Mesenchymal stem cell (in vitro differentiated cells and primary cell): ENCODE measurements at regions not wholly inside any gene's neighbourhood (a gene's known extent, or its start where the extent isn't known, plus 50 kb on each side); places are given as distances from the start of the nearest gene placed in this dataset.
A peak's percentile ranks its signal among the peaks of the same experiment; 100 is the strongest.

Experiments
- DNase-seq: peaks from one replicate; pipeline ENCODE4 v3.0.0-alpha.2; 2013
- H2AFZ ChIP-seq: one replicate; pipeline ENCODE4 v1.6.1; 2013; ENCODE audit warnings: low read depth, mild to moderate bottlenecking, control low read depth, inconsistent platforms, low read length, moderate library complexity
- H2AK5ac ChIP-seq: 2 replicates; pipeline ENCODE4 v1.6.1; 2013; ENCODE audit warnings: low read length, moderate library complexity, mild to moderate bottlenecking, inconsistent platforms; ENCODE audit not compliant: severe bottlenecking
- H2BK120ac ChIP-seq: one replicate; pipeline ENCODE4 v1.6.1; 2013; ENCODE audit warnings: low read depth, mild to moderate bottlenecking, inconsistent platforms, low read length, moderate library complexity
- H2BK12ac ChIP-seq, 2 experiments: one replicate each; pipeline ENCODE4 v1.6.1; 2013; ENCODE audit warnings: inconsistent platforms in 2 of 2, low read length in 2 of 2, mild to moderate bottlenecking in 2 of 2, moderate library complexity in 2 of 2, control low read depth in 1 of 2
- H2BK15ac ChIP-seq: one replicate; pipeline ENCODE4 v1.6.1; 2013; ENCODE audit warnings: mild to moderate bottlenecking, low read depth, inconsistent platforms; ENCODE audit not compliant: poor library complexity, severe bottlenecking
- H2BK5ac ChIP-seq: 2 replicates; pipeline ENCODE4 v1.6.1; 2013; ENCODE audit warnings: low read depth, mild to moderate bottlenecking, low read length, control low read depth, inconsistent platforms; ENCODE audit not compliant: poor library complexity, severe bottlenecking
- H3K14ac ChIP-seq, 2 experiments: one replicate each; pipeline ENCODE4 v1.6.1; 2013; ENCODE audit warnings: inconsistent platforms in 2 of 2, low read length in 2 of 2, control low read depth in 1 of 2, mild to moderate bottlenecking in 1 of 2, moderate library complexity in 1 of 2
- H3K18ac ChIP-seq, 2 experiments: one replicate each; pipeline ENCODE4 v1.6.1; 2013; ENCODE audit warnings: inconsistent platforms in 2 of 2, low read length in 2 of 2, control low read depth in 1 of 2, low read depth in 1 of 2, mild to moderate bottlenecking in 1 of 2
- H3K23ac ChIP-seq, 2 experiments: one replicate each; pipeline ENCODE4 v1.6.1; 2013; ENCODE audit warnings: inconsistent platforms in 2 of 2, low read length in 2 of 2, mild to moderate bottlenecking in 2 of 2, moderate library complexity in 2 of 2, control low read depth in 1 of 2
- H3K27ac ChIP-seq: 2 replicates; pipeline ENCODE4 v1.5.1; 2013; ENCODE audit warnings: mild to moderate bottlenecking, moderate library complexity, low read length, control low read depth, inconsistent platforms; ENCODE audit not compliant: poor library complexity, severe bottlenecking
- H3K27me3 ChIP-seq, 2 experiments: 2 replicates each; pipeline versions ENCODE4 v1.6.1 to v1.7.0; 2013; ENCODE audit warnings: low read length in 2 of 2, mild to moderate bottlenecking in 2 of 2, moderate library complexity in 2 of 2, control low read depth in 1 of 2, inconsistent platforms in 1 of 2; ENCODE audit not compliant: control insufficient read depth in 1 of 2, insufficient read depth in 1 of 2
- H3K36me3 ChIP-seq, 2 experiments: 2 replicates each; pipeline versions ENCODE4 v1.6.1 to v1.7.0; 2013; ENCODE audit warnings: low read length in 2 of 2, control low read depth in 1 of 2, inconsistent platforms in 1 of 2, low read depth in 1 of 2, mild to moderate bottlenecking in 1 of 2; ENCODE audit not compliant: insufficient read depth in 2 of 2, control insufficient read depth in 1 of 2
- H3K4ac ChIP-seq, 2 experiments: one replicate each; pipeline ENCODE4 v1.6.1; 2013; ENCODE audit warnings: inconsistent platforms in 2 of 2, low read length in 2 of 2, mild to moderate bottlenecking in 2 of 2, moderate library complexity in 2 of 2, control low read depth in 1 of 2, low read depth in 1 of 2
- H3K4me1 ChIP-seq: 2 replicates; pipeline ENCODE4 v1.6.1; 2013; ENCODE audit warnings: low read depth, low read length, control low read depth; ENCODE audit not compliant: control insufficient read depth, insufficient read depth
- H3K4me2 ChIP-seq: 2 replicates; pipeline ENCODE4 v1.6.1; 2013; ENCODE audit warnings: low read length, mild to moderate bottlenecking, inconsistent platforms; ENCODE audit not compliant: poor library complexity, severe bottlenecking
- H3K4me3 ChIP-seq, 2 experiments: 2 replicates each; pipeline versions ENCODE4 v1.5.1 to v1.7.0; 2013; ENCODE audit warnings: low read length in 2 of 2, mild to moderate bottlenecking in 2 of 2, control low read depth in 1 of 2, low read depth in 1 of 2; ENCODE audit not compliant: insufficient read depth in 1 of 2
- H3K79me1 ChIP-seq: replicated peaks from 2 replicates; pipeline ENCODE4 v1.6.1; 2013; ENCODE audit warnings: mild to moderate bottlenecking, control low read depth, low read length, inconsistent platforms; ENCODE audit not compliant: poor library complexity, severe bottlenecking
- H3K9ac ChIP-seq: 2 replicates; pipeline ENCODE4 v1.7.0; 2013; ENCODE audit warnings: mild to moderate bottlenecking, low read length, moderate library complexity
- H3K9me3 ChIP-seq: 2 replicates; pipeline ENCODE4 v1.7.0; 2013; ENCODE audit warnings: mild to moderate bottlenecking, low read length; ENCODE audit not compliant: control insufficient read depth
- H4K8ac ChIP-seq: one replicate; pipeline ENCODE4 v1.6.1; 2013; ENCODE audit warnings: inconsistent platforms, mild to moderate bottlenecking, low read length, moderate library complexity
- H4K91ac ChIP-seq: one replicate; pipeline ENCODE4 v1.6.1; 2013; ENCODE audit warnings: mild to moderate bottlenecking, low read length, inconsistent platforms
- WGBS: methylation state at CpG from one replicate; pipeline ENCODE4 v1.1.7; 2013; ENCODE audit warnings: mixed read lengths; 5-methylcytosine and 5-hydroxymethylcytosine counted together

GRCh38 chr10:78313048-78313381, 279.4 kb downstream of the RPS24 start:
- Histone ChIP-seq H3K4me2 (no peak overlapping the region), H3K9ac (peak overlapping the region; percentile 9), H3K14ac (no peak overlapping the region), H3K79me1 (no peaks in the 10 kb centered on the region), H2AFZ (no peak overlapping the region), H3K27me3 (no peaks in the 10 kb centered on the region), H3K27ac (no peak overlapping the region), H2BK5ac (no peak overlapping the region), H3K4me1 (peaks cover 15% of the 10 kb centered on the region), H3K9me3 (peaks cover 7% of the 10 kb centered on the region), H3K18ac (no peak overlapping the region), H3K23ac (no peak overlapping the region), H4K91ac (no peak overlapping the region), H2BK12ac (no peak overlapping the region), H4K8ac (no peak overlapping the region), H3K36me3 (peaks cover 0 to 2% of the 10 kb centered on the region in 2 experiments), H3K4me3 (no peak overlapping the region), H3K4ac (no peak overlapping the region), H2BK120ac (no peak overlapping the region), H2AK5ac (no peak overlapping the region), H2BK15ac (no peak overlapping the region)
- 25% methylated on average over 1 of the region's 3 CpGs for whole genome bisulfite sequencing
- no peak for DNase-seq

- peaks cover 15% of the 10 kb centered on the region for H3K4me1 ChIP-seq
- H2AFZ ChIP-seq: no peak overlapping the region
- peak overlapping the region in 1 of 2 experiments; percentile 94 for H3K14ac ChIP-seq
- peak overlapping the region; percentile 22 for H4K91ac ChIP-seq
- 98% methylated on average over 3 of the region's 3 CpGs for WGBS
- H3K79me1 ChIP-seq: no peaks in the 10 kb centered on the region
- no peak overlapping the region for H2BK5ac ChIP-seq
- peak overlapping the region; percentile 0 for H2BK120ac ChIP-seq
- no peak overlapping the region for H2BK15ac ChIP-seq
- peaks cover 7% of the 10 kb centered on the region for H3K9me3 ChIP-seq
- peak overlapping the region; percentile 1 for H4K8ac ChIP-seq
- no peak overlapping the region for H3K23ac ChIP-seq
- H3K36me3 ChIP-seq: peaks cover 0 to 2% of the 10 kb centered on the region in 2 experiments
- H3K27ac ChIP-seq: no peak overlapping the region
- H3K27me3 ChIP-seq: no peaks in the 10 kb centered on the region
- H3K4me2 ChIP-seq: no peak overlapping the region
- peak overlapping the region; percentile 5 to 95 for H2BK12ac ChIP-seq
- H2AK5ac ChIP-seq: peak overlapping the region; percentile 75
- no peak for DNase-seq
- H3K9ac ChIP-seq: no peak overlapping the region
- H3K4ac ChIP-seq: peak overlapping the region in 1 of 2 experiments; percentile 39
- H3K4me3 ChIP-seq: no peak overlapping the region
- H3K18ac ChIP-seq: peak overlapping the region in 1 of 2 experiments; percentile 46
These were observed 280.0 kb downstream of the RPS24 start for GRCh38 chr10:78313636-78314035.

GRCh38 chr10:78314651-78315050, 281.0 kb downstream of the RPS24 start:
- no peaks in the 10 kb centered on the region for H3K27me3 ChIP-seq
- no peak overlapping the region for H2BK12ac ChIP-seq
- H2BK120ac ChIP-seq: no peak overlapping the region
- H3K23ac ChIP-seq: no peak overlapping the region
- H3K4me3 ChIP-seq: no peak overlapping the region
- H2BK15ac ChIP-seq: no peak overlapping the region
- H2BK5ac ChIP-seq: no peak overlapping the region
- H4K91ac ChIP-seq: no peak overlapping the region
- DNase-seq: no peak
- no peak overlapping the region for H3K9ac ChIP-seq
- 92% methylated on average over 2 of the region's 2 CpGs for WGBS
- no peaks in the 10 kb centered on the region for H3K79me1 ChIP-seq
- no peak overlapping the region for H3K18ac ChIP-seq
- no peak overlapping the region for H2AK5ac ChIP-seq
- H3K14ac ChIP-seq: no peak overlapping the region
- no peak overlapping the region for H2AFZ ChIP-seq
- peaks cover 0 to 2% of the 10 kb centered on the region in 2 experiments for H3K36me3 ChIP-seq
- no peak overlapping the region for H4K8ac ChIP-seq
- no peak overlapping the region for H3K27ac ChIP-seq
- H3K9me3 ChIP-seq: peaks cover 7% of the 10 kb centered on the region
- H3K4me2 ChIP-seq: no peak overlapping the region
- H3K4me1 ChIP-seq: peaks cover 15% of the 10 kb centered on the region
- H3K4ac ChIP-seq: no peak overlapping the region

GRCh38 chr10:78316451-78316931, 282.8 kb downstream of the RPS24 start:
- H2BK5ac ChIP-seq: no peak overlapping the region
- peak overlapping the region; percentile 14 for H2AK5ac ChIP-seq
- WGBS: 9% methylated on average over 1 of the region's 1 CpG
- H2BK12ac ChIP-seq: no peak overlapping the region
- peak overlapping the region; percentile 4 for H3K27ac ChIP-seq
- H3K23ac ChIP-seq: no peak overlapping the region
- peak; percentile 45 for DNase-seq
- H3K4me3 ChIP-seq: no peak overlapping the region
- no peak overlapping the region for H2BK120ac ChIP-seq
- no peak overlapping the region for H3K14ac ChIP-seq
- no peak overlapping the region for H4K8ac ChIP-seq
- peaks cover 0 to 2% of the 10 kb centered on the region in 2 experiments for H3K36me3 ChIP-seq
- H3K9me3 ChIP-seq: peaks cover 7% of the 10 kb centered on the region
- no peak overlapping the region for H3K4ac ChIP-seq
- H2BK15ac ChIP-seq: no peak overlapping the region
- peak overlapping the region; percentile 57 for H3K9ac ChIP-seq
- no peaks in the 10 kb centered on the region for H3K27me3 ChIP-seq
- H3K18ac ChIP-seq: no peak overlapping the region
- H3K79me1 ChIP-seq: no peaks in the 10 kb centered on the region
- no peak overlapping the region for H3K4me2 ChIP-seq
- H3K4me1 ChIP-seq: peaks cover 15% of the 10 kb centered on the region
- no peak overlapping the region for H4K91ac ChIP-seq
- H2AFZ ChIP-seq: no peak overlapping the region
